H1 (cell line): ENCODE measurements at regions not wholly inside any gene's neighbourhood (a gene's known extent, or its start where the extent isn't known, plus 50 kb on each side); places are given as distances from the start of the nearest gene placed in this dataset.

Source experiments
- CTCF ChIA-PET: fragments of 300-600 bp; sonication (Branson Sonifier 250); formaldehyde crosslinking; loops from one replicate; lab custom pipeline; 2021; ENCODE audit not compliant: partially characterized antibody; lab: Charles Lee
- POLR2A ChIA-PET: fragments of 300-600 bp; sonication (Branson Sonifier 250); formaldehyde crosslinking; loops from one replicate; lab custom pipeline; 2021; ENCODE audit warnings: inconsistent platforms; ENCODE audit not compliant: partially characterized antibody; lab: Charles Lee
- DNase-seq, 2 experiments: peaks; one replicate each; pipeline versions ENCODE4 v3.0.0 to v3.0.0-alpha.2; 2010 to 2022; ENCODE audit warnings: low spot score in 2 of 2, low read depth in 1 of 2, mixed read lengths in 1 of 2
- FAIRE-seq: peaks from 2 replicates; lab custom pipeline; 2011; peaks lifted over from hg19 to GRCh38; lab: Jason Lieb, UNC
- H2AFZ ChIP-seq: 2 replicates; pipeline ENCODE4 v1.8.1; 2012; ENCODE audit warnings: low read length, inconsistent platforms
- H2AK5ac ChIP-seq: 2 replicates; pipeline ENCODE4 v1.6.1; 2013; ENCODE audit warnings: low read depth, low read length
- H2BK120ac ChIP-seq: replicated peaks from 2 replicates; pipeline ENCODE3; 2013; ENCODE audit warnings: low read depth, low read length, inconsistent platforms
- H2BK12ac ChIP-seq: 2 replicates; pipeline ENCODE4 v1.6.1; 2013; ENCODE audit warnings: low read depth, low read length
- H2BK15ac ChIP-seq: 2 replicates; pipeline ENCODE4 v1.6.1; 2013; ENCODE audit warnings: low read length
- H2BK20ac ChIP-seq: 2 replicates; pipeline ENCODE4 v1.6.1; 2013; ENCODE audit warnings: low read length
- H2BK5ac ChIP-seq: 2 replicates; pipeline ENCODE4 v1.6.1; 2013; ENCODE audit warnings: low read depth, low read length
- H3K14ac ChIP-seq: 2 replicates; pipeline ENCODE4 v1.6.1; 2013; ENCODE audit warnings: inconsistent platforms; ENCODE audit not compliant: insufficient read length
- H3K18ac ChIP-seq: 2 replicates; pipeline ENCODE4 v1.6.1; 2013; ENCODE audit warnings: low read length; ENCODE audit errors: extremely low read depth
- H3K23ac ChIP-seq: 2 replicates; pipeline ENCODE4 v1.6.1; 2013; ENCODE audit warnings: inconsistent platforms; ENCODE audit not compliant: insufficient read length
- H3K23me2 ChIP-seq: 2 replicates; pipeline ENCODE4 v1.6.1; 2013; ENCODE audit warnings: low read depth, low read length
- H3K27ac ChIP-seq: 2 replicates; pipeline ENCODE4 v1.6.1; 2011; ENCODE audit warnings: low read depth, low read length, inconsistent platforms
- H3K27me3 ChIP-seq, 4 experiments: replicated peaks in 1 of 4; 1 replicate in 1 of 4; 2 replicates in 3 of 4; pipeline versions ENCODE4 v1.6.1 to v1.8.1; 2011 to 2013; ENCODE audit warnings: low read length in 3 of 4, mild to moderate bottlenecking in 3 of 4, inconsistent platforms in 2 of 4, mixed read lengths in 2 of 4, moderate library complexity in 1 of 4; ENCODE audit not compliant: control insufficient read depth in 3 of 4, insufficient read depth in 3 of 4; ENCODE audit errors: extremely low read depth in 1 of 4
- H3K36me3 ChIP-seq, 4 experiments: 2 replicates each; pipeline versions ENCODE4 v1.6.1 to v1.8.1; 2011 to 2013; ENCODE audit warnings: mild to moderate bottlenecking in 4 of 4, low read length in 3 of 4, moderate library complexity in 2 of 4, control low read depth in 1 of 4, inconsistent platforms in 1 of 4; ENCODE audit not compliant: insufficient read depth in 4 of 4, control insufficient read depth in 2 of 4
- H3K4ac ChIP-seq: replicated peaks from 2 replicates; pipeline ENCODE3; 2013; ENCODE audit warnings: low read length, low read depth, mixed read lengths, inconsistent platforms; ENCODE audit not compliant: insufficient read length
- H3K4me1 ChIP-seq, 4 experiments: replicated peaks in 1 of 4; 1 replicate in 1 of 4; 2 replicates in 3 of 4; pipeline versions ENCODE4 v1.6.1 to v1.8.1; 2011 to 2013; ENCODE audit warnings: low read length in 3 of 4, inconsistent platforms in 2 of 4, mixed read lengths in 1 of 4; ENCODE audit not compliant: insufficient read depth in 4 of 4, control insufficient read depth in 3 of 4
- H3K4me2 ChIP-seq, 2 experiments: 2 replicates each; pipeline versions ENCODE4 v1.6.1 to v1.8.1; 2011 to 2013; ENCODE audit warnings: low read depth in 2 of 2, low read length in 2 of 2, control low read depth in 1 of 2, inconsistent platforms in 1 of 2, mild to moderate bottlenecking in 1 of 2; ENCODE audit not compliant: insufficient read depth in 1 of 2
- H3K4me3 ChIP-seq, 4 experiments: fragments of 200-600, 300-600 bp in 1 of 4; sonication (generic), shearing (Covaris generic), sonication (Bioruptor Twin) in 1 of 4; 2 replicates each; pipeline versions ENCODE4 v1.5.1 to v1.8.1; 2011 to 2016; ENCODE audit warnings: low read length in 4 of 4, low read depth in 3 of 4, control low read depth in 2 of 4, inconsistent platforms in 2 of 4, mild to moderate bottlenecking in 2 of 4, mixed read lengths in 1 of 4, moderate library complexity in 1 of 4; ENCODE audit not compliant: insufficient read depth in 2 of 4; ENCODE audit errors: extremely low read depth in 1 of 4
- H3K56ac ChIP-seq: replicated peaks from 2 replicates; pipeline ENCODE3; 2013; ENCODE audit warnings: low read depth, mild to moderate bottlenecking, mixed read lengths, low read length, inconsistent platforms; ENCODE audit not compliant: insufficient read length
- H3K79me1 ChIP-seq: 2 replicates; pipeline ENCODE4 v1.6.1; 2013; ENCODE audit warnings: low read depth, low read length, control low read depth
- H3K79me2 ChIP-seq, 2 experiments: 2 replicates each; pipeline versions ENCODE4 v1.6.1 to v1.8.1; 2012 to 2013; ENCODE audit warnings: low read length in 2 of 2, mild to moderate bottlenecking in 2 of 2, inconsistent platforms in 1 of 2; ENCODE audit not compliant: insufficient read depth in 2 of 2, control insufficient read depth in 1 of 2
- H3K9ac ChIP-seq, 4 experiments: replicated peaks in 1 of 4; 1 replicate in 1 of 4; 2 replicates in 3 of 4; pipeline versions ENCODE4 v1.6.1 to v1.8.1; 2011 to 2013; ENCODE audit warnings: low read depth in 3 of 4, low read length in 3 of 4, control low read depth in 2 of 4, mild to moderate bottlenecking in 2 of 4, moderate library complexity in 2 of 4, inconsistent platforms in 1 of 4; ENCODE audit errors: extremely low read depth in 1 of 4
- H3K9me3 ChIP-seq, 2 experiments: 2 replicates each; pipeline versions ENCODE4 v1.6.1 to v1.8.1; 2012 to 2013; ENCODE audit warnings: mild to moderate bottlenecking in 2 of 2, moderate library complexity in 2 of 2, control low read depth in 1 of 2, inconsistent platforms in 1 of 2, low read depth in 1 of 2, low read length in 1 of 2, mixed read lengths in 1 of 2; ENCODE audit not compliant: insufficient read depth in 2 of 2
- H4K20me1 ChIP-seq, 2 experiments: replicated peaks in 1 of 2; 2 replicates each; pipeline versions ENCODE3 to v1.8.1; 2011 to 2013; ENCODE audit warnings: inconsistent platforms in 2 of 2, low read length in 2 of 2, mild to moderate bottlenecking in 1 of 2; ENCODE audit not compliant: insufficient read depth in 2 of 2, control insufficient read depth in 1 of 2
- H4K5ac ChIP-seq: 2 replicates; pipeline ENCODE4 v1.6.1; 2013; ENCODE audit warnings: low read length, low read depth, mixed read lengths, inconsistent platforms; ENCODE audit not compliant: insufficient read length
- H4K8ac ChIP-seq: 2 replicates; pipeline ENCODE4 v1.8.0; 2013; ENCODE audit warnings: mild to moderate bottlenecking, moderate library complexity, low read length, inconsistent platforms; ENCODE audit not compliant: insufficient read depth; ENCODE audit errors: extremely low read depth
- H4K91ac ChIP-seq: replicated peaks from 2 replicates; pipeline ENCODE3; 2013; ENCODE audit warnings: low read length, mixed read lengths, inconsistent platforms; ENCODE audit not compliant: insufficient read length
- BACH1 ChIP-seq: IDR thresholded peaks from 2 replicates; pipeline ENCODE4 v1.6.1; 2012; ENCODE audit warnings: low read length, improper control_type of control experiment
- BCL11A ChIP-seq, 2 experiments: IDR thresholded peaks; one replicate each; pipeline ENCODE4 v1.6.1; 2011; ENCODE audit warnings: low read depth in 2 of 2, low read length in 2 of 2, mild to moderate bottlenecking in 2 of 2
- CBX8 ChIP-seq: fragments of 300-800, 300-1000 bp; sonication (generic); IDR thresholded peaks from 2 replicates; pipeline ENCODE4 v1.7.1; 2016; ENCODE audit warnings: low read depth, low read length, borderline replicate concordance
- EZH2 ChIP-seq: fragments of 200-600 bp; sonication (generic); IDR thresholded peaks from 2 replicates; pipeline ENCODE4 v1.7.1; 2012; ENCODE audit warnings: low read depth, mild to moderate bottlenecking, moderate library complexity, low read length, inconsistent platforms; ENCODE audit not compliant: severe bottlenecking
- GTF2F1 ChIP-seq: IDR thresholded peaks from 2 replicates; pipeline ENCODE4 v1.6.1; 2012; ENCODE audit warnings: low read depth, low read length, improper control_type of control experiment, borderline replicate concordance
- HDAC6 ChIP-seq: IDR thresholded peaks from one replicate; pipeline ENCODE4 v1.7.1; 2012; ENCODE audit warnings: low read depth, mild to moderate bottlenecking, inconsistent platforms, low read length, moderate library complexity
- KDM1A ChIP-seq: fragments of 200-600, 300-600 bp; sonication (generic); IDR thresholded peaks from 2 replicates; pipeline ENCODE4 v1.7.1; 2016; ENCODE audit warnings: mild to moderate bottlenecking, low read length, borderline replicate concordance
- PHF8 ChIP-seq: fragments of 200-600 bp; sonication (generic); conservative IDR thresholded peaks from 2 replicates; pipeline ENCODE4 v1.7.1; 2012; ENCODE audit warnings: low read depth, mild to moderate bottlenecking, inconsistent platforms, low read length, moderate library complexity
- POLR2A ChIP-seq, 2 experiments: IDR thresholded peaks; 1 replicate in 1 of 2; 2 replicates in 1 of 2; pipeline ENCODE4 v1.6.1; 2011; ENCODE audit warnings: low read depth in 2 of 2, low read length in 2 of 2, mild to moderate bottlenecking in 2 of 2; ENCODE audit errors: control extremely low read depth in 1 of 2
- POU5F1 ChIP-seq: IDR thresholded peaks from 2 replicates; pipeline ENCODE4 v1.6.1; 2011; ENCODE audit warnings: low read depth, mild to moderate bottlenecking, low read length, moderate library complexity
- SIX5 ChIP-seq: IDR thresholded peaks from 2 replicates; pipeline ENCODE4 v1.6.1; 2011; ENCODE audit warnings: mild to moderate bottlenecking, low read depth, low read length
- SP2 ChIP-seq: IDR thresholded peaks from 2 replicates; pipeline ENCODE4 v1.6.1; 2012; ENCODE audit warnings: mild to moderate bottlenecking, low read length, inconsistent platforms
- SRF ChIP-seq: IDR thresholded peaks from 2 replicates; pipeline ENCODE4 v1.6.1; 2011; ENCODE audit warnings: mild to moderate bottlenecking, low read depth, low read length, moderate library complexity
- TAF1 ChIP-seq: IDR thresholded peaks from 2 replicates; pipeline ENCODE4 v1.6.1; 2011; ENCODE audit warnings: mild to moderate bottlenecking, low read depth, low read length
- TCF12 ChIP-seq: IDR thresholded peaks from 2 replicates; pipeline ENCODE4 v1.6.1; 2011; ENCODE audit warnings: low read depth, mild to moderate bottlenecking, low read length
- YY1 ChIP-seq: IDR thresholded peaks from 2 replicates; pipeline ENCODE4 v1.6.1; 2011; ENCODE audit warnings: low read depth, mild to moderate bottlenecking, low read length
- WGBS, 2 experiments: shearing (Covaris generic) in 1 of 2; methylation state at CpG; one replicate each; pipeline versions ENCODE4 v1.1.6 to v1.1.7; 2013 to 2015; ENCODE audit warnings: low lambda C conversion rate in 2 of 2, mixed read lengths in 2 of 2, inconsistent platforms in 1 of 2, low coverage in 1 of 2, missing lambda C conversion rate in 1 of 2; ENCODE audit not compliant: insufficient replicate concordance in 2 of 2, insufficient coverage in 1 of 2, insufficient read length in 1 of 2; ENCODE audit errors: extremely low coverage in 1 of 2, missing lambda C conversion rate in 1 of 2; 5-methylcytosine and 5-hydroxymethylcytosine counted together

DNA sequence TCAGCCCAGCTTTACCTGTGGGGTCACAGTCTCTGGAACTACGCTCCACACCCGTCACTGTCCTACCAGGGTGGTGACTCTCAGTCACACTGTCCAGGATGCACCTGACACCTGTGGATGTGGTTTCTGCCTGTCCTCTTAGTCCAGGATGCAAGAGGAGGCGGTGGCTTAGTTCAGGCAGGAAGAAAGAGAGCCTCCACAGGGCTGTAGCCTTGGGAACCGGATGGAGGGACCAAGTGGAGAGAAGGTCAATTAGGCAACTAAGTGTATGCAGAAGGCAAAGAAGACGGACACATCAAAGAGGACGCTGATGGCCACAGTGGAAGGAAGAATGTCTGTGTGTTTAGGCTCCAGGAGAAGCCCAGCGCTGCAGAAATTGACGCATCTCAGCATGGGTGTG lies 153.9 kb upstream of the IRF2BP2 start:
- no peak overlapping the region for H3K9ac ChIP-seq
- no peaks in the 10 kb centered on the region; the same call in 1 of the 2 replicates for H3K23me2 ChIP-seq
- 0 out of 2 replicates have a peak overlapping the region, but pooled peaks have one; percentile 55 for H2BK20ac ChIP-seq
- H3K4me3 ChIP-seq: no peak overlapping the region
- H3K4ac ChIP-seq: no peak overlapping the region
- H3K27ac ChIP-seq: no peak overlapping the region
- no peak overlapping the region for H2AK5ac ChIP-seq
- H3K79me1 ChIP-seq: no peaks in the 10 kb centered on the region
- DNase-seq (no peak), FAIRE-seq (no peak)
- no peak overlapping the region for H3K14ac ChIP-seq
- peak overlapping the region; percentile 28 for H4K8ac ChIP-seq
- H3K18ac ChIP-seq: peak overlapping the region; percentile 4; the same call in 1 of the 2 replicates
- H2BK120ac ChIP-seq: no peak overlapping the region
- H4K5ac ChIP-seq: no peak overlapping the region
- H4K20me1 ChIP-seq: no peaks in the 10 kb centered on the region
- H2AFZ ChIP-seq: 0 out of 2 replicates have a peak overlapping the region, but pooled peaks have one; percentile 39
- ChIA-PET CTCF (interaction anchor here (0.7 to 1.3 kb wide), 4 partner anchors 9 to 328 kb away, joined by 3 to 6 read pairs (median 4); no protein-coding TSS in a partner anchor), POLR2A (no interaction called here)
- no peak overlapping the region for H3K4me2 ChIP-seq
- no peaks in the 10 kb centered on the region for H3K79me2 ChIP-seq
- H2BK5ac ChIP-seq: no peak overlapping the region
- no peaks in the 10 kb centered on the region for H3K36me3 ChIP-seq
- peak overlapping the region; percentile 55; the same call in 1 of the 2 replicates for H2BK12ac ChIP-seq
- 0 out of 2 replicates have a peak overlapping the region, but pooled peaks have one; percentile 72 for H2BK15ac ChIP-seq
- H4K91ac ChIP-seq: no peak overlapping the region
- 87% methylated on average over 8 of the region's 8 CpGs; no CpG with 5 or more reads in 1 of the 2 experiments for WGBS, 2 experiments
- H3K23ac ChIP-seq: no peak overlapping the region
- H3K4me1 ChIP-seq: peaks cover 0 to 9% (median 4%) of the 10 kb centered on the region in 4 experiments; a peak in 6 of 7 replicates
- H3K27me3 ChIP-seq: no peaks in the 10 kb centered on the region
- no peak overlapping the region for H3K56ac ChIP-seq
- H3K9me3 ChIP-seq: no peaks in the 10 kb centered on the region
- TF ChIP-seq POLR2A (IDR thresholded peaks at IDR 0.05; ENCODE audit: control extremely low read depth in 1 of 2, low read depth in 2 of 2, low read length in 2 of 2) (no peak), BACH1 (no peak), GTF2F1 (no peak), BCL11A (IDR thresholded peaks at IDR 0.05; ENCODE audit: low read depth in 2 of 2, low read length in 2 of 2) (no peak), PHF8 (no peak), SRF (no peak), YY1 (no peak), EZH2 (no peak), SIX5 (no peak), TAF1 (no peak), POU5F1 (no peak), CBX8 (no peak), TCF12 (no peak), SP2 (no peak), HDAC6 (no peak), KDM1A (no peak)
